ENCODE measurements at regions not wholly inside any gene's neighbourhood (a gene's known extent, or its start where the extent isn't known, plus 50 kb on each side); places are given as distances from the start of the nearest gene placed in this dataset.

DNA sequence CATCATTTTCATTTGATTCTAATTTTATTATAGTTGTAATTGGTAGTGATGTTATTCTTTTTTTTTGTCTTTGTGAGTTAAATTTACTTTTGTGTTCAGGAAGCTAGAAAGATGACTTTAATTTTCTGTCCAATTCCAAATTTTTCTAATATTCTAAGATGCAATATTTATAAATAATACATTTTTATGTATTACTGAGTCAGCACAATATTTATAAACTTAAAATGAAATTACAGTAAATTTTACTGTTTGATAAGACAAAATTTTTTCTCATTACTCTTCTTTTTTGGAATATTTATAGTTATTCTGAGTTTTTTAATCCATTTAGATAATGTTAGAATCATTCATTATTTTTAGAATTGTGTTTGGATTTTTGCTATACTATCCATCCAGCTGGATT lies 1637.9 kb upstream of the ACO1 start:
- TF ChIP-seq POLR2A (IDR thresholded peaks at IDR 0.05; ENCODE audit: low read depth) (no peak), POLR2AphosphoS5 (IDR thresholded peaks at IDR 0.05) (no peak), CTCF (IDR thresholded peaks at IDR 0.05) (no peak)

Data from esophagus muscularis mucosa (tissue), 3 donors.